NCI-H2107 (cell line): ENCODE measurements at regions not wholly inside any gene's neighbourhood (a gene's known extent, or its start where the extent isn't known, plus 50 kb on each side); places are given as distances from the start of the nearest gene placed in this dataset.

Experiments used
- DNase-seq: peaks from one replicate; lab custom pipeline; 2025; lab: John Stamatoyannopoulos, UW

DNA sequence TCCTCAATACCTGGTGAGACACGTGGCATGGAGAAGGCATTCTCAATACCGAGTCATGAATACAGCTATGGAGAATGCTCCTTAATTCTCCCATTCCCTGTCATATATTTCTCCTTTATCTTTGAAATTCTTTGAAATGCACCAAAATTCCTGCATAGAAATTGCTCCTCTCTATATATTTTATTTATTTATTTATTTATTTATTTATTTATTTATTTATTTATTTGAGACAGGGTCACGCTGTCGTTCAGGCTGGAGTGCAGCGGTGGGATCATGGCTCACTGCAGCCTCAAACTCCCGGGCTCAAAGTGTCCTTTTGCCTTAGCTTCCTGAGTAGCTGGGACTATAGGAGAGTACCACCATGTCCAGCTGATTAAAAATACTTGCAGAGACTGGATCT is 190.3 kb upstream of the MAF start:
- DNase-seq = no peak

DNA sequence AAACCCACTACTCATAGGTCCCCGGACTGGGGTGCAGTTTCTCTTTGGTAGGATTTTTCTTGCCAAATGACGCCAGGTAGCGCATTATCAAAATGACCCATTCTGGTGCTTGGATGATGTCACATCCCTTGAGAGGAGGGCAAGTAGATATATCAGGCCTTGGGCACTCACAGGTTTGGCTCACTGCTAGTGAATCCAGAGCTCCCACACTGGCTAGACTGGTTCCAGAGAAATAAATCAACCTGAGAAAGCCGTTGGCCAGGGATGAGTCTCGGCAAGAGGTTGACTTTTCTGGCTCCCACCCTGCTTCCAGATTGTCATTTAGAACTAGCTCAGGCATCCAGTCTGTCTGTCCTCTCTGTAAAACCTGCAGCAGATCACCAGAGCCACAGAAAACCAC is 188.4 kb upstream of the MAF start:
- DNase-seq = no peak

DNA sequence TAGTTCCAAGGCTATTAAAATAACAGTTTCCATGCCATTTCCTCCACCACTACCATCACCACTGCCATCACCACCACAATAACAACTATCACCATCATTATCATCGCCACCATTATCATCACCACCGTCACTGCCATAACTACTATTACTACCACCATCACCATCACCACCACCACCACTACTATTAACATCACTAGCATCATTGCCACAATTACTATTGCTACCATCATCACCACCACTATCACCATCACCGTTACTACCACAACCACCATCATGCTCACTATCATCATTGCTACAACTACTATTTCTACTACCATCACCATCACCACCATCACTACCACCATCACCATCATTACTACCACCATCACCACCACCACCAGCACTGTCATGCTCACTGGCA is 185.9 kb upstream of the MAF start:
- DNase-seq = no peak

DNA sequence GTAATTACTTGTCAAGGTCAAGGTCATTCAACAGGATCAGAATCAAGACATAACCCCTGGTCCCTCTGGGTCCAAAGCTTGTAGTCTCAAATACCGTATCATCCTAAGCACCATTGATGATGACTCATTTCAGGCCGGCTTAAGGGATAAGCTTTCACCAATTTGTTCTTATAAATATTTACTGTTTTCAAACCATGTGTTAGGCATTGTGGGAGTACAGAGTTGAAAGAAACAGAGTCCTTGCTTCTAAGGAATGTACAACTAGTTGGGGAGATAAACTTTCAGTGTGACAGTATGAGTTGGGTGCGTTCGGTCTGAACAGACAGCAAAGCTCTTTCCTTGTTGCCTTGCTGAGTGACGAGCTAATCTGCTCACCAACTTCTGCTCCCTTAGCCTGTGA is 183.5 kb upstream of the MAF start:
- DNase-seq = no peak

DNA sequence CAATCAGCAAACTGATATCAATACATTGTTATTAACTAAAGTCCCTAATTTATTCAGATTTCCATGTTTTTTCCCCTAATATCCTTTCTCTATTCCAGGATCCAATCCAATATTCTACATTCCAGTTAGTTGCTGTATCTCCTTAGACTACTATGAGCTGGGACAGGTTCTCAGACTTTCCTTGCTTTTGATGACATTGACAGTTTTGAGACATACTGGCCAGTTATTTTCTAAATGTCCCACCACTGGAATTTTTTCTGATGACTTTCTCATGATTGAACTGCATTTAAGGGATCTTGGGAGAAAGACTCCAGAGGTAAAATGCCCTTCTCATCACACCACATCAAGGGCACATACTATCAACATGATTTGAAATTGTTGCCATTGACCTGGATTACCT is 177.1 kb upstream of the MAF start:
- DNase-seq = no peak

DNA sequence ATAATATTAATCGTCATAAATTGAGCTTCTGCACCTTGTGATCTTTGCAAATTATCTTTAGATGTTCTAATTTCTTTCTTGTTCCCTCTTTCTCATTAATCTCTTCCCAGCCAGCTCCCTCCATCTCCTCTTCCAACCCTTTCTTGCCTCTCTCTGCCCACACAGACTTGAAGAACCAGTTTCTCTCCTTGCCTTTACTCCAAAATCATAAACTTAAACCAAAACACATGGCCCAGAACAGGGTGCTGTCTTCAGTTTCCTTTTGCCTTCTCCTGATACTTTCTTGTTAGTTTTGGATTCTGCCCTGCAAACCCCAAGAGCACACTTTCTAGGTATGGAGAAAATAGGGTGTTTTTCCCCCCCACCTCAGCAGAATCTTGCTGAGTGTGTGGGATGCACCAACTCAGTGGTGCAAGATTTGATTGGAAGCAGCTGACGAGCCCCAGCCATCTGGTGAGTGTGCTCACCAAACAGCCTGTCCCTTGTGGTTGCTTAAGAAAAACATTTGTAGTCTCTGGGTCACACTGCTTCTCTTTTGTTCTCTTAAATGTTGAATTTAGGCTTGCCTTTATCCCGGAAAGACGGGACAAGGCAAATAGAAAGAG is 175.8 kb upstream of the MAF start:
- no peak for DNase-seq

DNA sequence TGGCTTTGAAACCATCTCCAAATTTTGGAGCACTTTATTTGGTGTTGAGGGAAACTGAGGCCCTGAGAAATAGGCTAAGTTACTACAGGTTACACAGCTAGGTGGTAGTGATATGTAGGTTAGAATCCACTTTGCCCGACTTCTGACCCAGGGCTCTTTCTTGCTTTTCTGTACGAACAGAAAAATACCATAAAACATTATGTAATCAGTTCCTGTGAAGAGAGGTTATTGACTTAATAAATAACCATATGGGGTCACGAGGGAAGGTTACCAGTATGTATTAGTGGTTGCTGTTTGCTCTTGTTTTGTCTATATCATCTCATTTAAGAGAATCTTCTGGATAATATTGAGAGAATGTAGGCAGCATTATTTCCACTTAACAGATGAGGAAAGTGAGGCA is 172.2 kb upstream of the MAF start:
- DNase-seq = no peak

DNA sequence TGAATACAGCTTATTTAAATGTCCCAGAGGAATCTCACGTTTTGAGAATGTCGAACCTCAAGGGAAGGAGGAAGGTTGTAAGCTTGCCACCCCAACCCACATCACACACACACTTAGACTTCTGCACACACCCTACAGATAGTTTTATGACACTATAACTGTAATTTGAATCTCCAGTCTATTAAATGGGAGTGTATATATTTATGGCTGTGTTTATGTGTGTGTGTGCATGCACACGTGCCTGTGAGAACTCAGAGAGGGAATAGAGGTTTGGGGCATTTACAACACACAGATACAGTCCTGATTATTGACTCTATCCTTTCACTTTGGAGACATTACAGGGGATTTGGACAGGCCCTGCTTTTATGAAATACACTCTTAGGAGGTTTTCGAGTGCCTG is 171.5 kb upstream of the MAF start:
- DNase-seq = no peak

DNA sequence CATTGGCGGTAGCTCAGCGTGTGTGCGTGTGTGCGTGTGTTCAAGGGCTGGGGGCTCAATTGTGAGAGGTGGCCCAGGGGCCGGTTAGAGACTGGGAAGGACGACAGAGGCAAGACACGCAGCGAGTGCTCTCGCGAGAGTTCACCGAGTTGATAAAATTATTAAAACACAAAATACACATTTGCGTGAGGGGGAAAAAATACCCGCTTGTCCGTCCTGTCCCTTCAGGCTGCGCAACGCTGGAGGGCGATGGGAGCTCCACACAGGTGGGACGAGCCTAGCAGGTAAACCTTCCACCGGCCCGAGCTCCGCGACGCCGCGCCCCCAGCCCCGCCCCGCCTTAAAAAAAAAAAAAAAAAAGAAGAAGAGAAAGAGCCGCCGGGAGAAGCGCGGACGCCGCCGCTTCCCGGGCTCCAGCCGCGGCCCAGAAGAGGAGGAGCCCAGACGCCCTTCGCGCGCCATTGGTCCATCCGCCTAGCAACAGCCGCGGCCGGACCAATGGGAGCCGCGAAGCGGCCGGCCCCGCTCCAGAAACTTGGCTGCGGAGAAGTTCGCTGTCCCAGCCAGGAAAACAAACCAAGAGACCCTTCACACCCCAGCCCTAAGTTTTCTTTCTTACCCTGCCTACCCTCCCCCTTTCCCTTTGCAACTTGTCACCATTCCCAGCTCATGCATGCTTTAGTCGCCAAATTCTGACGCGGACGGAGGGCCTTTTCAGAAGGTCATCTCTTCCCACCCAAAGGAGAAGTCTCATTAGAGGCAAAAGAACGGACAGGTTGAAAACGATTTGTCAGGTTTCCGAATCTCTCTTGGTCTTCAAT is 169.9 kb upstream of the MAF start:
- peak; percentile 6 for DNase-seq

DNA sequence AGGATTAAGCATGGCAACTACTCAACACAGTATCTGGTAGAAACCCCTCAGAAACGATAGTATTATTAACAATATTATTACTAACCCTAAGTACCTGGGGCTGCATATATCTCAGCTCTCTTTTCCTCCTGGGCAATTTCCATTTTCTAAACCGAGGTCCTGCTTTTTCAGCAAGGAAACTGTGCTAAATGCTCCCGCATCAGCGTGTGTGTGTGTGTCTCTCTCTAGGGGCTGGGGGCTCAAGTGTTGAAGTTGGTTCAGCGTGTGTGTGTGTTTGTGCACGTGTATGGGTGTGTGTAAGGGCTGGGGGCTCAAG is 169.3 kb upstream of the MAF start:
- DNase-seq = no peak

DNA sequence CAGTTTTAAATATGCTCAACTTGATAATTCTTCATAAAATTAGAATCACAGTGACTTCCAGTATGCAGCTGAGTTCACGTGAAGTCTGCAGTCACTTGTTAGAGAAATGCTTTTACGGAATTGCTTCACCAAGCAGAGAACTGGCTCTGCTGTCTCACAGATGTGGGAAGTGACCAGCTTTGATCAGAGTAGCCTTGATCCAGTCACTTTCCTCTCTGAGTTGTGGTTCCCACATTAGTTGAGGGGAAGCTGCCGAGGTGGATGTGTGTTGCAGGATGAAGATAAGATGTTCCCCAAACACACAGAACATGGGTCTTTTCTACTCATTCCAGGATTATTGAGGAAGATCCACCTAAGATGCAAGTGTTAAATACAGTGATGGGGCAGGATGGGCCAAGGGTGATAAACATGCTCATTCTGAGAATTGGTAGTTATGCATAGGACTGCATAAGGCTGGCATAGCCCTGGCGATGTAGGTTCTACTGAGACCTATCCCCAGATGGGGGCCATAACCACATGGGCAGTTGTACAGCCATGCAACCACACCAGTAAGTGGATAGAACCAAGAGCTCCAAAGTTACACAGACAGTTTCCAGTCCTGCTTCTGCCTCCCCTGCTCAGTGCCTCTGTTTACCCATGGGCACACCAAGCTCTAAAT is 168.9 kb upstream of the MAF start:
- no peak for DNase-seq

DNA sequence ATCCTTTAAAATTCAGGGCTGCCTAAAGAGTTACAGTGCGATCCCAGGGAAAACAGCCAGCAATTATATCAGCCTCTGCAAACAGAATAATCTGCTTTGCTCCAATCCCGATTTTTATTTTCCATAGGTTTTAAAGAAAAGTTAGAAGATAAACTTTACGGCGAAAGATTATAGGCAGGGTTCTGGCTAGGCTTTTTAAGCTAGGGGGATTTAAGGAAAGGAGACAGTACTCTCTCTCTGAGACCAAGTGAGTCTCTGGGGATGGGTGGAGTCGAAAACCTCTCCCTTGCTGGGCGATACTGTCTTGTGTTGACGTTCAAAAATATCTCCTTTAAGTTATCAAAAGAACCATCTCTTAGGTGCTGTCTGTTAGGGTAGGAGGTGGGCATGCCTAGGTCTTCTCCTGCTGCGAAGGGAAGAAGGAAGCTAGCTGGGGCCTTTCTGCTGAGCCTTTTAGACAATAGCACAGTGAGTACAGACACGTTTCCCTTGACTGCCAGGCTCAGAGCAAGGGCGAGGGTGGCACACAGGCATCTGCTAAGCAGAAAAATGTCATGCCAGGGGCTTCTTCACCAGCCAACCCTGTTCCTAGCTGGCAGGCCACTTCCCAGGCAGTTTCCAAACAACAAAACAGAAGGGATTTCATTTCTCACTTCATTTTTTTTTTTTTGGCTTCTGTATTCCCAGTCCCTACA is 167.9 kb upstream of the MAF start:
- DNase-seq = no peak

DNA sequence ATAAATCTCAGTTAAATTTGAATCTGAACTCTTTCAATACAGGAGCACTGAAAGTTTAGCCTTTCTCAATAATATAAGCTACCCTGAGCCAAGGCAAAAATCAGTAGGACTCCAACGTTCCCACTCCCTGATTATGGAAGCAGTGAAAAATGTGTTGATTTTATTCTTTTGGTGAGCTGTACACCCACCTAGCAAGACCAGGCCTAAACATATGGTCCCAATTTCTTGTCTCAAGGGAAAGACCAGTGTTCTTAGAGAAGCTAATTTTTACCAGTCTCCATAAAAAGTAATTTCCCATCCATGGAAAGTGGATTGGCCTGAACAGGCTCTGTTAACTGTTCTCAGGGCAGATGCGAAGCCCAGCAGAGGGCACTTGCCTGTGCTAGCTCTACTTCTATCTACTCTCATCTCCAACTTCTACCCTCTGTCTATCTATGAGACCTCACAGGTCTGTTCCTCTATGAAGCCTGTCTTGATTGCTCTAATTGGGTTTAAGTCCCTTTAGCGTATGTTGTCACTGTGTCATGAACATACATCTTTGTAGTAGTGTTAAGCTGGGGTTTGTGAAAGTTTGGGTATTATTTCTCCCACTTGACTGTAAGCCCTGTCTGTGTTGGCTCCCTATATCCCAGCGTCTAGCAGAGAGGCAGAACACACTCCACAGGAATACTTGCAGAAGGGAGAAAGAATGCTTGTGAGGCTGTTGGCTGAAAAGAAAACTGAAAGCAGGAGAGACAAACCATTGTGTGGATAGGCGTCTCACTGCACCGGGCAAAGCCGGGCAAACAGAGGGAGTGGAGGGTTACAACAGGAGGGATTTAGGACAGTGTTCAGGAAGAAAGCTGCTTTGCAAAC is 167.1 kb upstream of the MAF start:
- DNase-seq = no peak

DNA sequence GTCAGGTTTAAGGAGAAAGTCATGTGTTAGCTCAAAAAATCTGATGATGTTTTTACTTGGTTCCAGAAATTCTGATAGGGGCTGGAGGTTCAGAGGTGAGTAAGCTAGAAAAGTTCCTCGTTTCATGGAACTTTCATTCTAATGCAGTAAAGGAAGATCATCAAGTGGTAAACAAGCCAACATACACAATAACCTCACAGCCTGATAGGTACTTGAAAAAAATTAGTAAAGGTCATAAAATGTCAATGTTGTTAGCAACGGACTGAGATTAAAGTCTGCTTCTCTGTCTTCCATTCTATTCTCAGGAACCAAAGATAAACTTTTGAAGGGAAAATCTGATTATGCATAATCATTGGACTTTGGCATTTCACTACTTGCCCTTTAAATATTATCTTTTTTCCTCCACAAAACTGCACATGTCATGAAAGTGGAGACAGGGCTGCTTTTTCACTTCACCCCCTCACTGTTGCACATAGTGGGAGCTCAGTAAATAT is 165.4 kb upstream of the MAF start:
- no peak for DNase-seq

DNA sequence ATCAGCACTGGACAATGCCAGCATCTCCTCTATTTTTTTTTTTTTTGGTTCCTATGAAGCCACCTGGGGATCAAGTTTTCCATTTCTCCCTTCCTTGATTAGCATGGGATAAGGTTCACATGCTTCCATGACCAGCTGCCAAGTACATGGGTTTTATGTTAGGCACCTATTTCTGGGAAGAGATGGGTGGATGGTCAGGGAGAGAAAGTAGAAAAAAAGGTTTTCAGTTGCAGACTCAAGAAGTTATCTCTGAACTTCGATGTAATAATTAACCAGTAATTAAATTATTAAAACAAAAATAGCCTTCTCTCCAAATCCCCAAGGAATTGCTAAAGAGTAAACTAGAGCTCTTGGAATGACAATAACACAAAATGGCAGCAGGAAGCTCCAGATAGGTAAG is 164.9 kb upstream of the MAF start:
- DNase-seq = no peak

DNA sequence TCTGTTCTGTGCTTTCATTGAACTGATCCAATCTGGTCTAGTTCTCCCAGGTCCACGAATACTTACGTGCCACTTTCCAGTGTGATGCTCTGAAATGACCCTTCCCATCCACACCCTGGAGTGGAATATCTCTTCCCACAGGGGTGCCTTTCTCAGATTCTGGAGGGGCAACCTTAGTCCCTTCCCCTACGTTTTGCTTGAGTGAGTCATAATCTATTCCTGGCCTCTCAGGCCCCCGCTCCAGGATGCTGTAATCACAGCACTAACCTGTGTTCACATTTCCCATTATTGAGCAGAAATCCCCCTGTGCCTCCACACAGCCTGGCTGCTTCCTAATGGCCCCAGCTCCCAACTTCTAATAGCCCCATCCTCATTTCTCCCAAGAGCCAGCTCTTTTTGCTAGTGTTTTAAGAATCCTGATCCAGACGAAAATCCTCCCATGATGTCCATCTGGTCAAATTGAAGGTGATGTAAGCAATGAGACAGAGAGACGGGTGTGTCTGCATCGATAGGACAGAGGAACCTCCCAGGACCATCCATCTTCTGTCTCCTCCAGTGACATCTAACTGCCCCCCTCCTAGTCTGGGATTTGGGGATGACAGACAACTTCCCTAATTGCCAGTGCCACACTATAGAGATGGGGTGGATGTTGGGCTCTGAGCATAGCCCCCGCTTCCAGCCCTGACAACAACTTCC is 164.0 kb upstream of the MAF start:
- no peak for DNase-seq

DNA sequence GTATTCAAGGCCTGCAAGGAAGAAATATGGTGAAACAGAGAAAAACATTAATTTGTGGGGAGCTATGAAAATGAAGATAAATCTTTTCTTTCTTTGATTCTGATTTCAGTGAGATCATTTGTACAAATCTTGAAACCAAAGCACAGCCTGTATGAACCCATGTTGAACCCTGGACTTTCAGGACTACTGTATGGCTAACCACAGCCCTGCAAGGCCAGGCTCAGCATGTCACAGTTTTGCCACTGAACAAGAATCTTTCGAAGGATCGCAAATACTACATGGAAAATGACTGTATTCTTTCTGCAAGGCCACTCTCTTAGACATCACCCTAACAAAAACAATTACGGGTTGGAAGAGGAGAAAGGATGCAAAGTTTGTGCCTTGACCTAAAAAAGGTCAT is 161.7 kb upstream of the MAF start:
- no peak for DNase-seq

DNA sequence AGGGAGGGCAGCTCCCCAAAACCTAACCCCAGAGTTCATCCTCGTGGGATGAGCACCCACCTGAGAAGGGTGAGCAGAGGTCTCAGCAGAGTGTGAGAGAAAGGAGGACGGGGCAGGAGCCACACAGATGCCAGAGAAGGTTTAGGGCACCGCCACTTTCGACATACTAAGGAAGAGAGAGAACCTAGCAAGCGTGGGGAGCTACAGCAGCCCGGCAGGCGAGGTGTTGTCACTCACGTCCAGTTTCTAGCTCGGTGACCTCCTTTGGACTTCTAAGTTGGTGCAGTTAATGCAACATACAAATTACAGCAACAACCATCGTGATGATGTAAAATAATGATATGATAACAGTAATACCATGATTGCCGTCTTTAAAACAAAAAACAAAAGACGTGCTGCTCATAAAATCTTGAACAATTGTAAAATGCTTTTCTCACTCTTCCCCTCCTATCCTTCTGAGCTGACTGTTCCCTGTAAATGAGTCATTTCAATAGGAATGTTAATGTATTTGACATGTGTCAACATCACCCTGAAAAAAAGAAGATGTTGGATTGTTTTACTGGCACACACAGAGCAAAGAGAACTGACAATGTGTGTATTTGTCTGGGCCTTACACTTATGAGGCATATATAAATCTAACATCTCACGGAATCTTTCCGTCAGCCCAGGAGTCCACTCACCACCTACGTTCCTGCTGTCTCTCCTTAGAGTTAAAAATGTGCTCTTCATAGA is 158.2 kb upstream of the MAF start:
- no peak for DNase-seq

DNA sequence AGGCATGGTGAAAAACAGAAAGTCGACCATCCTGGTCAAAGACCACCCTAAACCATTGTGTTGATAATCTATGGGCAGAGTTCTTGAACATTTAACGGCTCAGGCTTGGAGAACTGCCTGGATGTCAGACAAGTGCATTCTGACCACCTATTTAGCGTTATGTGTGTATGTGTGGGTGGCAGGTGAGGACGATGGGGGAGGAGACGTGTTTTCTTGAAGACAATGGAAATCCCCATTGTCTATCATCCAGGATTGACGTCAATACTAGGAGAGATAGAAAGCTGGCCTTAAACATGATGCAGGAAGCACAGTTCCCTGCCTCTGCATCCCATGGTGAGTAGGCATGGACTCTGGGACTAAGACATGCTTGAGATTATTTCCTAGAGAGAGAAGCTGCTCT is 157.4 kb upstream of the MAF start:
- DNase-seq = no peak

DNA sequence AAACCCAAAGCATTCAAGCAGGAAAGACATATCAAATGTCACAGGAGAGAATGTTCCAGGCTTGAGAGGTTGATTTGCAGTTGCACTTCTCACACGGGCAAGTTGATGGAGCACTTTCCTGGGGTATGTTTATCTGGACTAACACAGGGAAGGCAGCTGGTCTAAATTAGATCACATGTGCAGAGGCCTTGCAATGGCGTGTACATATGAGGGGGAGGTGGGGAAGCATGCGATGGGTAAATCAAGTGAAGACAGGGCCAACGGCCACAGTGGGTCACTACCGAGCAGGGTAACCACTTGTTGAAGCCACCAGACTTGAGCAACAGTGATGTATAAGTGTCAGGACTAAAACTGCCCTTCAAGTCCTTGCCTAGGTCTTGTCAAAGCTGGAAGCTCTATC is 156.6 kb upstream of the MAF start:
- DNase-seq = no peak

DNA sequence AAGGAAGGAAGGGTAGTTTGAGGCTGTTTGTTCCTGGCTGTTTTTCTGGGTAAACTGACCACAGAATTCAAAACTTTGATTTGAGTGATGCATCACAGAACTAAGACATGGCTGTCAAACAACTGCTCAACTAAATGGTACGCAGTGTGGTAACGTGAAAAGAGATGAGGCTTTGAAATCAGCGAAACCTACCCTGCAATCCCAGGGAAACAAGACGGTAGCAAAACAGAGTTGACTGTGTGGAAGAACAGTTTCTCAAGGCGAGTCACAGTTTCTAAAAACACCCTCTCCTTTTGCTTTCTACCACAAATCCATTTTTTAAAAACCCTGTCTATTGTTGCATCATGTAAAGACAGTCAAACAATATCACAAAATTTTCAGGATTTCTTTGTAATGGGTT is 156.0 kb upstream of the MAF start:
- DNase-seq = no peak
